GM12878 (cell line): ENCODE measurements at regions not wholly inside any gene's neighbourhood (a gene's known extent, or its start where the extent isn't known, plus 50 kb on each side); places are given as distances from the start of the nearest gene placed in this dataset.

Experiments
- ATAC-seq: fragments of 200-7000 bp; cut with Tn5 transposase; 3 replicates; pipeline ENCODE4 v1.9.1; 2020; ENCODE audit warnings: mild to moderate bottlenecking, moderate library complexity
- BruUV-seq: library from RNA; stranded (reverse); fragments of 400-500 nt; replicated peaks from 2 replicates; lab custom pipeline; 2021; lab: Mats Ljungman, UMichigan
- CTCF ChIA-PET: fragments of 300-600 bp; sonication (Branson Sonifier 250); formaldehyde crosslinking; extraction: SDS; loops from one replicate; lab custom pipeline; 2021; ENCODE audit warnings: inconsistent platforms; lab: Yijun Ruan, JAX
- POLR2A ChIA-PET: fragments of 350-600 bp; formaldehyde crosslinking; extraction: SDS; loops from one replicate; lab custom pipeline; 2021; ENCODE audit warnings: inconsistent platforms; lab: Charles Lee
- RAD21 ChIA-PET: fragments of 300-600 bp; sonication (Branson Sonifier 250); formaldehyde crosslinking; loops from one replicate; lab custom pipeline; 2023; ENCODE audit warnings: antibody characterized with exemption; ENCODE audit not compliant: unreplicated experiment; lab: Charles Lee
- SMC1A ChIA-PET: fragments of 300-600 bp; sonication (Branson Sonifier 250); formaldehyde crosslinking; loops from one replicate; lab custom pipeline; 2023; ENCODE audit not compliant: unreplicated experiment, uncharacterized antibody; lab: Charles Lee
- DNase-seq: peaks from one replicate; pipeline ENCODE4 v3.0.0-alpha.2; 2011; ENCODE audit warnings: low read depth, low spot score
- FAIRE-seq: peaks from 3 replicates; lab custom pipeline; 2011; peaks lifted over from hg19 to GRCh38; lab: Jason Lieb, UNC
- H2AFZ ChIP-seq: 2 replicates; pipeline ENCODE4 v1.6.0; 2011; ENCODE audit warnings: low read depth, low read length, control low read depth; ENCODE audit not compliant: control insufficient read depth
- H3K27ac ChIP-seq: 2 replicates; pipeline ENCODE4 v1.5.1; 2011; ENCODE audit warnings: control low read depth; ENCODE audit not compliant: control insufficient read depth, insufficient read depth
- H3K27me3 ChIP-seq, 2 experiments: replicated peaks in 1 of 2; 2 replicates each; pipeline versions ENCODE4 v1.6.0 to v1.6.1; 2011; ENCODE audit warnings: low read length in 1 of 2; ENCODE audit not compliant: control insufficient read depth in 2 of 2, insufficient read depth in 2 of 2
- H3K36me3 ChIP-seq, 2 experiments: 2 replicates each; pipeline ENCODE4 v1.5.1; 2011; ENCODE audit warnings: low read length in 1 of 2; ENCODE audit not compliant: control insufficient read depth in 2 of 2, insufficient read depth in 2 of 2
- H3K4me1 ChIP-seq: 2 replicates; pipeline ENCODE4 v1.6.1; 2011; ENCODE audit warnings: mild to moderate bottlenecking, low read length, moderate library complexity, mixed read lengths; ENCODE audit not compliant: control insufficient read depth, insufficient read depth
- H3K4me2 ChIP-seq: 2 replicates; pipeline ENCODE4 v1.6.0; 2011; ENCODE audit warnings: control low read depth; ENCODE audit not compliant: control insufficient read depth, insufficient read depth
- H3K4me3 ChIP-seq: fragments of 200-600 bp; sonication (generic); 2 replicates; pipeline ENCODE4 v1.5.1; 2016
- H3K79me2 ChIP-seq: 2 replicates; pipeline ENCODE4 v1.6.0; 2011; ENCODE audit warnings: low read length; ENCODE audit not compliant: control insufficient read depth, insufficient read depth
- H3K9ac ChIP-seq: 2 replicates; pipeline ENCODE4 v1.8.0; 2011; ENCODE audit warnings: low read length, control low read depth, mixed read lengths; ENCODE audit not compliant: control insufficient read depth, insufficient read depth
- H3K9me3 ChIP-seq: replicated peaks from 3 replicates; pipeline ENCODE4 v1.5.1; 2011; ENCODE audit warnings: mild to moderate bottlenecking, low read length; ENCODE audit not compliant: control insufficient read depth, insufficient read depth
- H4K20me1 ChIP-seq: 2 replicates; pipeline ENCODE4 v1.6.0; 2011; ENCODE audit not compliant: control insufficient read depth, insufficient read depth
- ASH2L ChIP-seq: fragments of 300-600, 200-600 bp; sonication (generic); IDR thresholded peaks from 2 replicates; pipeline ENCODE4 v1.6.1; 2017; ENCODE audit warnings: low read depth, mild to moderate bottlenecking, borderline replicate concordance
- CBX5 ChIP-seq: sonication (generic); IDR thresholded peaks from 2 replicates; pipeline ENCODE4 v1.6.1; 2016; ENCODE audit warnings: low read depth, moderate library complexity, mild to moderate bottlenecking, inconsistent platforms
- EED ChIP-seq: sonication (generic); IDR thresholded peaks from 2 replicates; pipeline ENCODE4 v1.6.1; 2016; ENCODE audit warnings: antibody characterized with exemption, low read depth
- JUNB ChIP-seq: IDR thresholded peaks from 2 replicates; pipeline ENCODE4 v1.6.1; 2016; ENCODE audit warnings: antibody characterized with exemption, mild to moderate bottlenecking
- SP1 ChIP-seq: IDR thresholded peaks from one replicate; pipeline ENCODE4 v1.6.1; 2011; ENCODE audit warnings: low read depth, low read length
- TCF12 ChIP-seq: IDR thresholded peaks from 2 replicates; pipeline ENCODE4 v1.6.1; 2011; ENCODE audit warnings: low read depth, mild to moderate bottlenecking, low read length
- TCF7 ChIP-seq: IDR thresholded peaks from 2 replicates; pipeline ENCODE4 v1.6.1; 2014; ENCODE audit warnings: antibody characterized with exemption, borderline replicate concordance
- WGBS: methylation state at CpG from one replicate; pipeline ENCODE4 v1.1.6; 2016; ENCODE audit warnings: low lambda C conversion rate; ENCODE audit not compliant: insufficient replicate concordance, insufficient coverage; ENCODE audit errors: missing lambda C conversion rate; 5-methylcytosine and 5-hydroxymethylcytosine counted together
- in situ Hi-C: fragments of 300-500 bp; cut with MboI; formaldehyde crosslinking; loops from 9 replicates; pipeline ENCODE4 v1.14.3; 2018; ENCODE audit warnings: mixed read lengths
- intact Hi-C: fragments of 100-400 bp; cut with micrococcal nuclease; formaldehyde crosslinking; loops from one replicate; pipeline ENCODE4 v1.14.2; 2022; ENCODE audit not compliant: unreplicated experiment
- TF ChIP-seq, protein P1 (sequence below): fragments of 450-650 bp; IDR thresholded peaks from 2 replicates; pipeline ENCODE4 v1.6.1; 2016; ENCODE audit warnings: mild to moderate bottlenecking

DNA sequence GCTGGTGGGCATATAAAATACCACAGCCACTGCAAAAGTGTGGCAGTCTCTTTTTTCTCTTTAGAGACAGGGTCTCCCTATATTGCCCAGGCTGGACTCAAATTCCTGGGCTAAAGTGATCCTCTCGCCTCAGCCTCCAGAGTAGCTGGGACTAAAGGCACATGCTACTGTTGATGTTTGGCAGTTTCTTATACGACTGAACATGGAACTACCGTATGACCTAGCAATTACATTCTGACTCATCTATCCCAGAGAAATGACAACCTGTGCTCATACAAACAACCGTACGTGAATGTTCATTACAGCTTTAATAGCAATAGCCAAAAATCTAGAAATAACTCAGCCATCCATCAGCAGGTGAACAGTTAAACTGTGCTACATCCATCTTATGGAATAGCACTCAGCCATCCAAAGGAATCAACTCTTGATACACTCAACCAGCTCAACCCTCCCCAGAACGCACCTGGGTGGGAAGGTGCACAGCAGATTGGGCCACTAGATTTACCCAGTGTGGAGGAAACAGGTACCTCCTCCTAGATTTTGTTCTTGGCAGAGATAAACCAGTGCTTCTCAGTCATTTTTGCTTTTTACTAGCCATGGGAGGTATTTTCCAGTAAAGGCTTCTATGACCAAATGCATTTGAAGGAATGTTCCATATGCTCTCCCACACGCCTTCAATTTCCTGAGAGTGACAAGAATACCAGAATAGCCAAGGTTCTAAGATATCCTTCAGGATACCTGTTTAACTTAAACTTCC lies 130.5 kb downstream of the MED15 start:
- Histone ChIP-seq H2AFZ (no peak overlapping the region), H3K9me3 (0 out of 3 replicates have a peak, but pooled peaks cover 2% of the 10 kb centered on the region), H3K9ac (no peak overlapping the region), H3K36me3 (no peaks in the 10 kb centered on the region), H3K4me3 (no peak overlapping the region), H3K27ac (no peak overlapping the region), H4K20me1 (no peaks in the 10 kb centered on the region), H3K27me3 (no peaks in the 10 kb centered on the region), H3K4me1 (peaks cover 4% of the 10 kb centered on the region; the same call in 1 of the 2 replicates), H3K79me2 (no peaks in the 10 kb centered on the region), H3K4me2 (no peak overlapping the region)
- BruUV-seq, result no TSS peak
- intact Hi-C loops (no loop called here), in situ Hi-C loops (no loop called here)
- WGBS, result 24% methylated on average over 7 of the region's 7 CpGs
- ATAC-seq, result no peak
- CTCF ChIA-PET, result no interaction called here
- no peak for FAIRE-seq
- SMC1A ChIA-PET, result interaction anchor here (0.8 kb wide), 1 partner anchor 32 kb away, joined by 3 read pairs; no protein-coding TSS in a partner anchor
- DNase-seq, result no peak
- POLR2A ChIA-PET, result no interaction called here
- RAD21 ChIA-PET, result no interaction called here
- TF ChIP-seq, protein P1, sequence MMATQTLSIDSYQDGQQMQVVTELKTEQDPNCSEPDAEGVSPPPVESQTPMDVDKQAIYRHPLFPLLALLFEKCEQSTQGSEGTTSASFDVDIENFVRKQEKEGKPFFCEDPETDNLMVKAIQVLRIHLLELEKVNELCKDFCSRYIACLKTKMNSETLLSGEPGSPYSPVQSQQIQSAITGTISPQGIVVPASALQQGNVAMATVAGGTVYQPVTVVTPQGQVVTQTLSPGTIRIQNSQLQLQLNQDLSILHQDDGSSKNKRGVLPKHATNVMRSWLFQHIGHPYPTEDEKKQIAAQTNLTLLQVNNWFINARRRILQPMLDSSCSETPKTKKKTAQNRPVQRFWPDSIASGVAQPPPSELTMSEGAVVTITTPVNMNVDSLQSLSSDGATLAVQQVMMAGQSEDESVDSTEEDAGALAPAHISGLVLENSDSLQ, result no peak
- 0 out of 2 replicates have a peak, but pooled peaks have one; percentile 20 for TF ChIP-seq JUNB

DNA sequence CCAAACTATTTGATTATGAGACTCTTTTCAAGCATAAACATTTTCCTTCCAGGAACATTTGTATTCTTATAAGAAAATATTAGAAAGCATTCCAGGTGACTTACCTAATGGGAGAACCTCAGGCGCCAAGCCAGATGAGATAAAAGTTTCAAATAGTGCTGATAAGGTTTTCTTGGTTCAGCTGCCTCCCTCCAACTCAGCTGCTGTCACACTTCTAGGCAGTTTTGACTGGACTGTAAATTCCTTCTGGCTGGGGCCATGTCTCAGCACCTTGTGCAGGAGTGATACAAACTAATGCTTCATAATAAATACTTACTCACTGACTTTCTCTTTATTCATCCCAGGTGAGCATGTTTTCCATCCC lies 131.1 kb downstream of the MED15 start:
- H3K79me2 ChIP-seq, result no peaks in the 10 kb centered on the region
- no peak overlapping the region for H3K27ac ChIP-seq
- no peak for ATAC-seq
- no peak for TF ChIP-seq ASH2L
- TF ChIP-seq TCF12, result no peak
- no peak for TF ChIP-seq TCF7
- TF ChIP-seq CBX5, result no peak
- TF ChIP-seq SP1, result no peak
- no peak for TF ChIP-seq EED
- intact Hi-C loops, result no loop called here
- H3K27me3 ChIP-seq, result no peaks in the 10 kb centered on the region
- ChIA-PET CTCF (no interaction called here), POLR2A (no interaction called here), SMC1A (no interaction called here), RAD21 (no interaction called here)
- H4K20me1 ChIP-seq, result no peaks in the 10 kb centered on the region
- 0 out of 3 replicates have a peak, but pooled peaks cover 2% of the 10 kb centered on the region for H3K9me3 ChIP-seq
- no TSS peak for BruUV-seq
- peaks cover 4% of the 10 kb centered on the region; the same call in 1 of the 2 replicates for H3K4me1 ChIP-seq
- in situ Hi-C loops, result no loop called here
- no peak overlapping the region for H3K4me2 ChIP-seq
- no peak overlapping the region for H3K9ac ChIP-seq
- no peak overlapping the region for H3K4me3 ChIP-seq
- DNase-seq, result no peak
- H3K36me3 ChIP-seq, result no peaks in the 10 kb centered on the region
- no peak for FAIRE-seq
- H2AFZ ChIP-seq, result no peak overlapping the region
- WGBS, result 39% methylated on average over 1 of the region's 1 CpG
